CD4-positive, alpha-beta T cell treated with Interleukin-1 beta for 1 hour (primary cell): ENCODE measurements at regions not wholly inside any gene's neighbourhood (a gene's known extent, or its start where the extent isn't known, plus 50 kb on each side); places are given as distances from the start of the nearest gene placed in this dataset.

Experiments used
- DNase-seq, 2 donors: peaks; one replicate each; pipeline ENCODE4 v3.0.0-alpha.2; 2020 to 2022

DNA sequence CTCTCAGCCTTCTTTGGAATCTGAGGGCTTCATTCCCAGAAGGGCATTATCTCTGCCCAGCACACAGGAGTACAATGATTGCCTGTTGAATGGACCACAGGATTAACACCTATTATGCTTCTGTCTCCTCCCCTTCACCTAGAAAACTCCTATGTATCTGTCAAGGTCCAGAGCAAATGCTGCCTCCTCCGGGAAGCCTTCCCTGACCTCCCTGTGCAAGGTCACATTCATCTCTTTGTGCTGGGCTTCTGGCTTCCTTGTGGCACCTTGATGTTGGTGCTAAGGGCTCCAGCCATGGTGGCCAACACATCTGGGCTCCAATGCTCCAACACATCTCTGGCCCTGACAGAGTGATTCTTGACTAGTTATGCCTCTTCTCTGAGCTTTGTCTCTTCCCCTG, 49.9 kb upstream of the ATP2B2 start:
- DNase-seq: no peak

DNA sequence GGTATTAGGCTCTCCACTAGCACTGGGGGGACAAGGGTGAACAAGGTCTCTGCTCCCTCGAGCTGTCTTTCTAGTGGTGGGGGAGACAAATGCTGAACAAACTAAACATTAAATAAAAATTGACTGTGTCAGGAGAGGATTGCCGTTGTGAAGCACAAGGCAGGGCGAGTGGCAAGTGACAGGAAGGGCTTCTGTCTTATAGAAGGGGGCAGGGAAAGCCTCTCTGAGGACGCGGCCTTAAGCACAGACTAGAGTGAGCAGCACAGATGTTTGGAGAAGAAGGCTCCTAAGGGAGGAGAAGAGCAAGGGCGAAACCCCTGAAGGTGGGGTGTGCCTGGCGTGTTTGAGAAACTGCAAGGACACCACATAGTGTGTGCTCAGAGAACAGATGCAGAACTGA, 50.9 kb upstream of the ATP2B2 start:
- no peak for DNase-seq

- DNase-seq: no peak
These were observed 51.9 kb upstream of the ATP2B2 start for GRCh38 chr3:10557250-10557649.

GRCh38 chr3:10557781-10558373, 52.5 kb upstream of the ATP2B2 start:
- DNase-seq: no peak

GRCh38 chr3:10558736-10559135, 53.4 kb upstream of the ATP2B2 start:
- no peak for DNase-seq

- no peak for DNase-seq
These were observed 54.9 kb upstream of the ATP2B2 start for GRCh38 chr3:10560060-10560861.

DNA sequence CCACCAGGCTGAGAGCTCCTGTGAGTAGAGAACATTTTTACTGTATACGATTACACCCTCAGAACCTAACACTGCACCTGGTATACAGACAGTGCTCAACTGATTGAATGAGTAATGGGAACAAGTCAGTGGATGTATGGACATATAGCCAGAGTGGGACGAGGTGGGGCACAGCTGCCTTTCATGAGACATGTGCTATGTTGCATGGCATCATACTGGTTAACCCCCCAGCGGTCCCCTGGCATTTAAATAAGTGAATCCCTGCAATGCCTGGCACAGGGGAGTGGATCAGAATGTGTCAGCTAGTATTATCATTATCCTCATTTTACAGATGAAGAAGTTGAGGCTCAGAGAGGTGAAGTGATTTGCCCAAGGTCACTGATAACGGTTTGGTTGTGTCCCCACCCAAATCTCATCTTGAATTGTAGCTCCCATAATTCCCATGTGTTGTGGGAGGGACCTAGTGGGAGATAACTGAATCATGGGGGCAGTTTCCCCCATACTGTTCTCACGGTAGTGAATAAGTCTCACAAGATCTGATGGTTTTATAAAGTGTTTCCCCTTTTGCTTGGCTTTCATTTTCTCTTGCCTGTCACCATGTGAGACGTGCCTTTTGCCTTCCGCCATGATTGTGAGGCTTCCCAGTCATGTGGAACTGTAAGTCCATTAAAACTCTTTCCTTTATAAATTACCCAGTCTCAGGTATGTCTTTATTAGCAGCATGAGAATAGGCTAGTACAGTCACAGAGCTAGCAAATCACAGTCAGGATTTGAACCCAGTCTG, 56.0 kb upstream of the ATP2B2 start:
- no peak for DNase-seq

GRCh38 chr3:10561946-10562560, 56.7 kb upstream of the ATP2B2 start:
- DNase-seq: no peak

DNA sequence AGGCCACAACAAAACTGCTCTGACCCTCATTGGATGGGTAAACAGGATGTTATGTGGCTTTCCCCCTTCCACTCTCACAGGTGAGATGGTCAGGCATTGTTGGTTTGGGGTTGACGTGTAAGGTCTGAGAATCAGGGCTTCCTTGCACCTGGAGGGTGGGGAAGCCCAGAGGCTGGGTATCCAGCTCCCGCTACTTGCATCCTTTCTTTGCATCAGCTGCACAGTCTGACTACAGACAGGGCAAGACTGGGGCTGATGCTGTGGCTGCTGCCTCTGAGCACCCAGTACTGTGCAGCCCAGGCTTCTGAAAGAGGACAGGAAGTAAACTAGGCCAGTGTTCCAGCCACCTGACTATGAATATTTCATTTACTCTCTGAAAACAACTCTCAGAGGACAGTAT, 58.0 kb upstream of the ATP2B2 start:
- DNase-seq: no peak

GRCh38 chr3:10565814-10566213, 60.4 kb upstream of the ATP2B2 start:
- no peak for DNase-seq

DNA sequence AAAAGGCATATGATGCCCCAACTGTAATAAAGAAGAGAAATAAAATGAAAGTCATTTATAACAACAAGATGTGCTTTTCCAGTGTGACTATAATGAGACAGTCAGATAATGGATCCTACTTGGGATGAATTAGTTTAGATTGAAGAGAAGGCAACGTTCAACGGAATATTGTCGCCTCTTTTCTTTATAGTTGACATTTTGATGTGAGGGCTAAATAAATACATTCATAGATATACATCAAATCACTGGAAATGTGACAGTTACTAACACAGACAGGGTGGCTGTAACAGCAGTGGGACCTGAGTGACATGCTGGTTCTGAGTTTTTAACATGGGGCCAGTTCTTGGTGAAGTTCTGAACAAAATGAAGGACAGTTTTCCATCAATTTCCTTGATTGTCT, 61.1 kb upstream of the ATP2B2 start:
- no peak for DNase-seq

GRCh38 chr3:10568549-10568948, 63.2 kb upstream of the ATP2B2 start:
- no peak for DNase-seq

GRCh38 chr3:10570196-10570946, 65.0 kb upstream of the ATP2B2 start:
- no peak for DNase-seq

- DNase-seq: no peak
These were observed 68.8 kb upstream of the ATP2B2 start for GRCh38 chr3:10574101-10574620.

DNA sequence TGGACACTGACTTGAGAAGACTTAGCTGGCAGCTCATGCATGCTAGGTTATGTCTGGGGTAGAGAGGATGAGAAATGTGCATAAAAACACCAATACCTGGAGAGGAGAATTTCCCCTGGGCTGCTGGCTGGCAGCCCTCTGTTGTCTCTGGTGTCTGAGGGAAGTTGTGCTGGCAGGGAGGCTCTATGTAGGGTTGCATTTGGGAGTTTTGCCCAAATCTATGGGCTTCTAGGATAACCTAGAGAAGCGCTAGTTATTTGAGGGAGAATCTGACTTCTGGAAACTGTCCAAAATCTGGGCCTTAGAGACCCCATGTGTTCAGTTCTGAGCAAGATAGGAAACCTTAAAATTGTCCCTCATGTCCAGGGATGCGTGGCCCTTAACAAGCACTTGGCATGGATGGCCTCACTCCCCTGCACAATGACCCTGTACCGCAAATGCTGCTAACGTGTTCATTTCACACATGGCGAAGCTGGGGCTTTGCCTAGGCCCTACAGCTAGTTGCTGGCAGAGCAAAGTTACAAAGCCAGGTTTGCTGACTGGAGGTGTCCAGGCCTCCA, 70.3 kb upstream of the ATP2B2 start:
- DNase-seq: no peak

DNA sequence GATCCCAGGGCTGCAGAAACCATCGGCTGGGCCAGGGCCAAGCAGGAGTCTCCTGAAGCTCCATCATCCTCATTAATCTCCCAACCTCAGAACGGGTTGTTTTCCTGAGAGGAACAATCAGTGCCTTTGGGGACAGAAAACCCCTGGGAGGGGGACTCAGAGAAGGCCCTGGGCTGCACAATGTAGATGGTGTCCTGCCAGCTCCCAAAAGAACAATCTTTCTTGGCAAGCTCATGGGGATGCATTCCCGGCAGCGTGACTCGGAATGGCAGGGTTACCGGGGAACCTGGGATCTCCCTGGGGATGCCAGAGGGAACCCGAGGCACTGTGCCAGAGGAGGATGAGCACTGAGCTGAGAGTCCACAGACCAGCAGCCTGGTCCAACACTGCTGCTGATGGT, 72.1 kb upstream of the ATP2B2 start:
- DNase-seq: no peak

GRCh38 chr3:10580426-10580825, 75.0 kb upstream of the ATP2B2 start:
- no peak for DNase-seq

- DNase-seq: no peak
These were observed 75.9 kb upstream of the ATP2B2 start for GRCh38 chr3:10581251-10581650.

- no peak for DNase-seq
These were observed 76.3 kb upstream of the ATP2B2 start for GRCh38 chr3:10581716-10582115.

GRCh38 chr3:10582733-10583132, 77.3 kb upstream of the ATP2B2 start:
- no peak for DNase-seq

DNA sequence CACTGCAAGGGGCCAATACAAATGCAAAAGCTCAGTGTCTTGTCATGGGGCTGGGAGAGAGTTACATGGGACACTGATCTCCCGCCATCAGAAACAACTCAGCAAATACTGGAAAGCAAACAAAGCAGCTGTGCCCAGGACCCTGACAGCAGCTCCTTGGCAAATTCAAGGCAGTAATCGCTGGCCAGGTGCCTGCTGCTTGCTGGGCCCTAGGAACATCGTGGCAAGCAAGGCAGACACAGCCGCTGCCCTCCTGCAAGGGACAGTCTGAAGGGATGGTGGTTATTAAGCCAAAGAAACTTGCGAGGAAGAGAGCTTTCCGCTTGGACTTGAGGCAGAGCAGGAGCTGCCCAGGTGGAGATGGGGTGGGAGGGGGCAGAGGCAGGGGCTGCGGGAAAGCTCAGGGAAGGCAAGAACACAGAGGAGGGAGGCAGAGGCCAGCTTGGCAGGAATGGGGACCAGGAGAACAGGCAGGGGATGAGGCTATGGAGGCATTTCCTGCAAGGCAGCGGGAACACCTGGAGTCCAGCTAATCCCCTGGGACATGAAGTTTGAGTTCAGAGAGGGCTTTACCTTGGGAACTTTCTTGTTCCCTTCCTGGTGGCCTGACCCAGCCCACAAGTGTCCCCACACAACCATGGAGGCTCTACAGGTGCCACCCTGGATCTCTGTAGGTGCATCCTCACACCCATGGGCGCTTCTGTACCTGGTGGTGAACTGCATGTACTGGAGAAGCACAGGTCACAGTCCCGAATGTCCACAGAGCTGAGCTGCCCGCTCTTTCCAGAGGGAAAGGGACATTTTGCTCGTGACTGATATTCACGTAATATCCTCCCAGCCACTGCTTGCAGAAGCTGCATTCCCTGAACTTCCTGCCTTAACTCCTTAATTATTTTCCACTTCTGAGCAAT, 78.7 kb upstream of the ATP2B2 start:
- DNase-seq: no peak
